ENCODE measurements at regions not wholly inside any gene's neighbourhood (a gene's known extent, or its start where the extent isn't known, plus 50 kb on each side); places are given as distances from the start of the nearest gene placed in this dataset.

- H3K9ac ChIP-seq (ENCODE audit: low read depth in 1 of 2, low read length in 2 of 2): no peak overlapping the region
- no peaks in the 10 kb centered on the region for H3K4me1 ChIP-seq (ENCODE audit: control insufficient read depth in 1 of 2, insufficient read depth in 2 of 2, low read length in 2 of 2)
- H3K27me3 ChIP-seq (ENCODE audit: control insufficient read depth in 1 of 2, insufficient read depth in 2 of 2, low read length in 2 of 2): no peaks in the 10 kb centered on the region
- no peaks in the 10 kb centered on the region for H3K9me3 ChIP-seq (ENCODE audit: control insufficient read depth in 1 of 2, low read length in 2 of 2)
- H3K27ac ChIP-seq (ENCODE audit: low read depth, low read length): no peak overlapping the region
- no peaks in the 10 kb centered on the region for H3K36me3 ChIP-seq (ENCODE audit: control insufficient read depth in 1 of 2, insufficient read depth in 2 of 2, low read length in 2 of 2)
- no peak overlapping the region for H3K4me3 ChIP-seq (ENCODE audit: low read depth in 1 of 2, low read length in 2 of 2)
These were observed 69.7 kb upstream of the POU3F3 start for GRCh38 chr2:104784264-104784663.

GRCh38 chr2:104786204-104786603 lies 67.7 kb upstream of the POU3F3 start:
- H3K27ac ChIP-seq (ENCODE audit: low read depth, low read length): no peak overlapping the region
- H3K4me3 ChIP-seq (ENCODE audit: low read depth in 1 of 2, low read length in 2 of 2): no peak overlapping the region
- no peak overlapping the region for H3K9ac ChIP-seq (ENCODE audit: low read depth in 1 of 2, low read length in 2 of 2)

GRCh38 chr2:104786821-104787220 lies 67.1 kb upstream of the POU3F3 start:
- H3K9me3 ChIP-seq (ENCODE audit: control insufficient read depth in 1 of 2, low read length in 2 of 2): no peaks in the 10 kb centered on the region
- H3K27ac ChIP-seq (ENCODE audit: low read depth, low read length): no peak overlapping the region
- H3K4me1 ChIP-seq (ENCODE audit: control insufficient read depth in 1 of 2, insufficient read depth in 2 of 2, low read length in 2 of 2): no peaks in the 10 kb centered on the region
- H3K9ac ChIP-seq (ENCODE audit: low read depth in 1 of 2, low read length in 2 of 2): no peak overlapping the region
- no peaks in the 10 kb centered on the region for H3K36me3 ChIP-seq (ENCODE audit: control insufficient read depth in 1 of 2, insufficient read depth in 2 of 2, low read length in 2 of 2)
- peaks cover 0 to 4% of the 10 kb centered on the region in 2 donors for H3K27me3 ChIP-seq (ENCODE audit: control insufficient read depth in 1 of 2, insufficient read depth in 2 of 2, low read length in 2 of 2)
- H3K4me3 ChIP-seq (ENCODE audit: low read depth in 1 of 2, low read length in 2 of 2): no peak overlapping the region

More at GRCh38 chr2:104786204-104786603, 67.7 kb upstream of the POU3F3 start:
- no peaks in the 10 kb centered on the region for H3K4me1 ChIP-seq (ENCODE audit: control insufficient read depth in 1 of 2, insufficient read depth in 2 of 2, low read length in 2 of 2)
- H3K27me3 ChIP-seq (ENCODE audit: control insufficient read depth in 1 of 2, insufficient read depth in 2 of 2, low read length in 2 of 2): peaks cover 0 to 4% of the 10 kb centered on the region in 2 donors
- no peaks in the 10 kb centered on the region for H3K36me3 ChIP-seq (ENCODE audit: control insufficient read depth in 1 of 2, insufficient read depth in 2 of 2, low read length in 2 of 2)
- H3K9me3 ChIP-seq (ENCODE audit: control insufficient read depth in 1 of 2, low read length in 2 of 2): no peaks in the 10 kb centered on the region

- H3K27me3 ChIP-seq (ENCODE audit: control insufficient read depth in 1 of 2, insufficient read depth in 2 of 2, low read length in 2 of 2): peaks cover 0 to 4% of the 10 kb centered on the region in 2 donors
- no peak overlapping the region for H3K4me3 ChIP-seq (ENCODE audit: low read depth in 1 of 2, low read length in 2 of 2)
- H3K9ac ChIP-seq (ENCODE audit: low read depth in 1 of 2, low read length in 2 of 2): no peak overlapping the region
- no peaks in the 10 kb centered on the region for H3K36me3 ChIP-seq (ENCODE audit: control insufficient read depth in 1 of 2, insufficient read depth in 2 of 2, low read length in 2 of 2)
- H3K27ac ChIP-seq (ENCODE audit: low read depth, low read length): no peak overlapping the region
- H3K9me3 ChIP-seq (ENCODE audit: control insufficient read depth in 1 of 2, low read length in 2 of 2): no peaks in the 10 kb centered on the region
- no peaks in the 10 kb centered on the region for H3K4me1 ChIP-seq (ENCODE audit: control insufficient read depth in 1 of 2, insufficient read depth in 2 of 2, low read length in 2 of 2)
These were observed 66.4 kb upstream of the POU3F3 start for GRCh38 chr2:104787298-104788065.

DNA sequence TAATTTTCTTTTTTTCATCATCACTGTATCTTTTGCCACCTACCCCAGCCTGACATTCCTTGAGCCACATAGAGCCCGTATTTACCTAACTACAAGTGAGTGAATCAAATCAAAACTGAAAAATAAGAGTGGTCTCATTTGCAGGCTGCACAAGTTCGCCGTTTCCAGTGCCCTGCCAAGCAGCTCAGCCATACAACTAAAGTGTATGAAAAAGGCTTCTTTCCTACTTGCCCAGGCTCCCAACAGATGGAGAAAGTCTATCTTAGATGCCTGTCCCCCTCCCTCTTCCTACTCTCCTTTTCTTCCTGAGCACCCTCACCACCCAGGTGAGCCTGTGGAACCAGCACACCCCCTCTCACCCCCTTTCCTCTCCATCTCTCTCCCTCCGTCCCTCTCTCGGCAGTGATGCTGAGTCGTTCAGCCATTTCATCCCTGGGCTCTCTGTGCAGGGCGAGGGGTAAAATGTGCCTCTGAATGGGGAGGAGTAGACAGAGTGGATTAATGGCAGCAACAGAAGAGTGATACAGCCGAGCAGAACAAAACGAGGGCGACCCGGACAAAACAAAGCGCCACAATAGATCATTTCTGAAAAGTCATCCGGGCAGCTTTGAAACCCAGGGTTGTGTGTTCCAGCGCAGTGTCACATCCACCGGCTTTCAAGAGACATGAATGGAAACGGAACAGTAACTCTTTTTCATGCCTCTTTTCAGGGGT lies 65.0 kb upstream of the POU3F3 start:
- Histone ChIP-seq H3K9ac (ENCODE audit: low read depth in 1 of 2, low read length in 2 of 2) (no peak overlapping the region), H3K4me3 (ENCODE audit: low read depth in 1 of 2, low read length in 2 of 2) (no peak overlapping the region), H3K36me3 (ENCODE audit: control insufficient read depth in 1 of 2, insufficient read depth in 2 of 2, low read length in 2 of 2) (no peaks in the 10 kb centered on the region), H3K27me3 (ENCODE audit: control insufficient read depth in 1 of 2, insufficient read depth in 2 of 2, low read length in 2 of 2) (peaks cover 0 to 4% of the 10 kb centered on the region in 2 donors), H3K4me1 (ENCODE audit: control insufficient read depth in 1 of 2, insufficient read depth in 2 of 2, low read length in 2 of 2) (no peaks in the 10 kb centered on the region), H3K27ac (ENCODE audit: low read depth, low read length) (no peak overlapping the region), H3K9me3 (ENCODE audit: control insufficient read depth in 1 of 2, low read length in 2 of 2) (no peaks in the 10 kb centered on the region)

GRCh38 chr2:104790100-104790811 lies 63.7 kb upstream of the POU3F3 start:
- no peak overlapping the region for H3K9ac ChIP-seq (ENCODE audit: low read depth in 1 of 2, low read length in 2 of 2)
- no peaks in the 10 kb centered on the region for H3K9me3 ChIP-seq (ENCODE audit: control insufficient read depth in 1 of 2, low read length in 2 of 2)
- peaks cover 0 to 4% of the 10 kb centered on the region in 2 donors for H3K27me3 ChIP-seq (ENCODE audit: control insufficient read depth in 1 of 2, insufficient read depth in 2 of 2, low read length in 2 of 2)
- H3K4me3 ChIP-seq (ENCODE audit: low read depth in 1 of 2, low read length in 2 of 2): no peak overlapping the region
- no peaks in the 10 kb centered on the region for H3K4me1 ChIP-seq (ENCODE audit: control insufficient read depth in 1 of 2, insufficient read depth in 2 of 2, low read length in 2 of 2)
- no peaks in the 10 kb centered on the region for H3K36me3 ChIP-seq (ENCODE audit: control insufficient read depth in 1 of 2, insufficient read depth in 2 of 2, low read length in 2 of 2)
- no peak overlapping the region for H3K27ac ChIP-seq (ENCODE audit: low read depth, low read length)

DNA sequence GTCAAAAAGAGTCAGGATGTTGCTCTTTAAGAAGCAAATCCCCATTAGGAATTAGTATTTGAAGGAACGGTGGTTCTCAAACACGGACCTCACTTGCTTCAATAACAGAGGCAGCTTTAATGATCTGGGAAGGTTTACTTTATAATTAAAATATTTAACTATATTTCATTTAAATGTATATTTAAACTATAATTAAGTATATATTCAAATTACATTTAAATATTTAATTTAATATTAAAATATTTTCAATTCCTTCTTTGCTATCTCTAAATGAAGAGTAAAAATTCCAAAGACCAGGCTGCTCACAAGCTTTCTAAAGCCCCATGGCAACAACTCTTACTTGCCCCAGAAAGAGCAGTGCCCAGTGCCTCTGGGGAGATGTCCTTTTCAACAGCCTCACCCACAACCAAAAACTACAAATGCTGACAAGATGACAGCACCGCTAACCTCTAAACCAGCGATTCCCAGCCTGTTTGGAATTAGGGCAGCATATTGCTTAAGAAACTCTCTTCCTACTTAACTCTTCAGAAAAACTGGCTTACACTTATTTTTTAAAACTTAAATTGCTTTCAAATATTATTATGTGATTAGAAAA lies 62.9 kb upstream of the POU3F3 start:
- Histone ChIP-seq H3K4me3 (ENCODE audit: low read depth in 1 of 2, low read length in 2 of 2) (no peak overlapping the region), H3K36me3 (ENCODE audit: control insufficient read depth in 1 of 2, insufficient read depth in 2 of 2, low read length in 2 of 2) (no peaks in the 10 kb centered on the region), H3K27ac (ENCODE audit: low read depth, low read length) (no peak overlapping the region), H3K4me1 (ENCODE audit: control insufficient read depth in 1 of 2, insufficient read depth in 2 of 2, low read length in 2 of 2) (no peaks in the 10 kb centered on the region), H3K9me3 (ENCODE audit: control insufficient read depth in 1 of 2, low read length in 2 of 2) (no peaks in the 10 kb centered on the region), H3K27me3 (ENCODE audit: control insufficient read depth in 1 of 2, insufficient read depth in 2 of 2, low read length in 2 of 2) (peaks cover 0 to 4% of the 10 kb centered on the region in 2 donors), H3K9ac (ENCODE audit: low read depth in 1 of 2, low read length in 2 of 2) (no peak overlapping the region)

- Histone ChIP-seq H3K9me3 (ENCODE audit: control insufficient read depth in 1 of 2, low read length in 2 of 2) (no peaks in the 10 kb centered on the region), H3K4me3 (ENCODE audit: low read depth in 1 of 2, low read length in 2 of 2) (no peak overlapping the region), H3K4me1 (ENCODE audit: control insufficient read depth in 1 of 2, insufficient read depth in 2 of 2, low read length in 2 of 2) (no peaks in the 10 kb centered on the region), H3K27ac (ENCODE audit: low read depth, low read length) (no peak overlapping the region), H3K27me3 (ENCODE audit: control insufficient read depth in 1 of 2, insufficient read depth in 2 of 2, low read length in 2 of 2) (peaks cover 0 to 4% of the 10 kb centered on the region in 2 donors), H3K9ac (ENCODE audit: low read depth in 1 of 2, low read length in 2 of 2) (no peak overlapping the region), H3K36me3 (ENCODE audit: control insufficient read depth in 1 of 2, insufficient read depth in 2 of 2, low read length in 2 of 2) (no peaks in the 10 kb centered on the region)
These were observed 59.9 kb upstream of the POU3F3 start for GRCh38 chr2:104793966-104794365.

DNA sequence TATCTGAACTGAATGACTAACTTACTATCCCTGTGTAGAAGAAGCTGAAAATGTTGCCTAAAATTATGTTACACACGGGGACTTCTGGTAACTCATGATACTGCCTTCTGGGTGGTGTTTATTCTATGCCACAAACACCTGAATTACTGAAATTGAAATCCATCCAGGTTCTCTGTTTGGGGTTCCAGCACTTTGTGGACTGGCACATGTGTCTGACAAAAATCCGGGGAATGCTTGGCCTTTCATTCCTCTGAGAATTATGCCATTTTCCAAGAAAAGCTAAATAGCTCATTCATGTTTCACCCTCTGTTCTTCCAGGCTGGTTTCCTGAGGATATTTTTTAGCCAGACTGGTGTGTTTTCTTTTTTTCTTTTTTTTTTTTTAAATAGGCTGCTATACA lies 59.5 kb upstream of the POU3F3 start:
- H3K36me3 ChIP-seq (ENCODE audit: control insufficient read depth in 1 of 2, insufficient read depth in 2 of 2, low read length in 2 of 2): no peaks in the 10 kb centered on the region
- H3K4me1 ChIP-seq (ENCODE audit: control insufficient read depth in 1 of 2, insufficient read depth in 2 of 2, low read length in 2 of 2): no peaks in the 10 kb centered on the region
- no peak overlapping the region for H3K9ac ChIP-seq (ENCODE audit: low read depth in 1 of 2, low read length in 2 of 2)
- no peaks in the 10 kb centered on the region for H3K9me3 ChIP-seq (ENCODE audit: control insufficient read depth in 1 of 2, low read length in 2 of 2)
- peaks cover 0 to 4% of the 10 kb centered on the region in 2 donors for H3K27me3 ChIP-seq (ENCODE audit: control insufficient read depth in 1 of 2, insufficient read depth in 2 of 2, low read length in 2 of 2)
- H3K4me3 ChIP-seq (ENCODE audit: low read depth in 1 of 2, low read length in 2 of 2): no peak overlapping the region
- H3K27ac ChIP-seq (ENCODE audit: low read depth, low read length): no peak overlapping the region

Data from duodenal mucosa (tissue), 2 donors.